ENCODE measurements at regions not wholly inside any gene's neighbourhood (a gene's known extent, or its start where the extent isn't known, plus 50 kb on each side); places are given as distances from the start of the nearest gene placed in this dataset.

DNA sequence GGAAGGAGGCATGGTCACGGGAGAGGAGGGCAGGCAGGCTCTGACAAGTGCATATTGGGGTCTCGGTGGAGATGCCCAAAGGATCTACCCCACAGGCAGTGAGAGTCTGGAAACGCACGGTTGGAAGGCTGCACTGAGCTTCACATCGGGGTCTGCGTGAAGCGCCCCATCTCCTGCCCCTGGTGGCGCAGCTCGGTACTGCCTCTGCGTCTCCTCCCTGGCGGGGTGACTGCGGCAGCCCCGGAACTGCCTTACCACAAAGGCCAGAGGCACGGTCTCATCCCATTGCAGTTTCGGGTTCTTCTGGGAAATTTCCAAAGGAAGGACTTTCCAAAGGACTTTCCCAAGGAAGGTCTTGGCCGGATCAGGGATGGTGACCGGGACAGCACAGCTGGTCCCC, 69.2 kb upstream of the AJAP1 start:
- WGBS (ENCODE audit: insufficient coverage, low coverage, low lambda C conversion rate, missing lambda C conversion rate): 15% methylated on average over 8 of the region's 17 CpGs
- TF ChIP-seq, protein P1, sequence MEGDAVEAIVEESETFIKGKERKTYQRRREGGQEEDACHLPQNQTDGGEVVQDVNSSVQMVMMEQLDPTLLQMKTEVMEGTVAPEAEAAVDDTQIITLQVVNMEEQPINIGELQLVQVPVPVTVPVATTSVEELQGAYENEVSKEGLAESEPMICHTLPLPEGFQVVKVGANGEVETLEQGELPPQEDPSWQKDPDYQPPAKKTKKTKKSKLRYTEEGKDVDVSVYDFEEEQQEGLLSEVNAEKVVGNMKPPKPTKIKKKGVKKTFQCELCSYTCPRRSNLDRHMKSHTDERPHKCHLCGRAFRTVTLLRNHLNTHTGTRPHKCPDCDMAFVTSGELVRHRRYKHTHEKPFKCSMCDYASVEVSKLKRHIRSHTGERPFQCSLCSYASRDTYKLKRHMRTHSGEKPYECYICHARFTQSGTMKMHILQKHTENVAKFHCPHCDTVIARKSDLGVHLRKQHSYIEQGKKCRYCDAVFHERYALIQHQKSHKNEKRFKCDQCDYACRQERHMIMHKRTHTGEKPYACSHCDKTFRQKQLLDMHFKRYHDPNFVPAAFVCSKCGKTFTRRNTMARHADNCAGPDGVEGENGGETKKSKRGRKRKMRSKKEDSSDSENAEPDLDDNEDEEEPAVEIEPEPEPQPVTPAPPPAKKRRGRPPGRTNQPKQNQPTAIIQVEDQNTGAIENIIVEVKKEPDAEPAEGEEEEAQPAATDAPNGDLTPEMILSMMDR (IDR thresholded peaks at IDR 0.05): peak; percentile 21 to 53 (median 46)
- TF ChIP-seq POLR2A (IDR thresholded peaks at IDR 0.05): no peak
- no peaks in the 10 kb centered on the region for H3K4me1 ChIP-seq
- peaks cover 0 to 13% of the 10 kb centered on the region in 2 donors for H3K27me3 ChIP-seq
- intact Hi-C loops (cut with DNase I): no loop called here
- DNase-seq: no peak
- no peak overlapping the region for H3K27ac ChIP-seq
- H3K36me3 ChIP-seq: no peaks in the 10 kb centered on the region
- ATAC-seq: peak in 2 of 4 donors; percentile 33 to 47
- no peak overlapping the region for H3K4me3 ChIP-seq
- no peaks in the 10 kb centered on the region for H3K9me3 ChIP-seq

DNA sequence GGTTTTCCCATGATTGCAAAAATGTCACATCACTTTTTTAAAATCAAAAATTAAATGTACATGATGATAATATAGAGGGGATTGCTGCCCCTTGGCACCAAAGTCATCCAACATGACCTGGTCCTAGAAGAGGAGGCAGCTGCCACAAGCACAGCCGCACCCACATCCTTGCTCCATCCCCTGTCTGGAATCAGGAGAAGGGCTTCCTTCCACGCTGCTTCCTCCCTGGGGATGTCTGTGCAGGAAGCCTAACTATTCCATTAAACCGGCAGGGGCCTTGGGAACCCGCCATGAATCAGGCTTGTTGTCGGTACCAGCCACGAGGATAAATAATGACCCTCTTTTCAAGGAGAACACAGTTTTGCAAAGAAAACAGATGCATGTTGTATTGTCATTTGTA, 68.7 kb upstream of the AJAP1 start:
- peaks cover 0 to 13% of the 10 kb centered on the region in 2 donors for H3K27me3 ChIP-seq
- H3K27ac ChIP-seq: no peak overlapping the region
- 31% methylated on average over 3 of the region's 6 CpGs for WGBS (ENCODE audit: insufficient coverage, low coverage, low lambda C conversion rate, missing lambda C conversion rate)
- TF ChIP-seq, protein P1 (IDR thresholded peaks at IDR 0.05): no peak
- no peak for TF ChIP-seq POLR2A (IDR thresholded peaks at IDR 0.05)
- H3K36me3 ChIP-seq: no peaks in the 10 kb centered on the region
- no peaks in the 10 kb centered on the region for H3K9me3 ChIP-seq
- no peaks in the 10 kb centered on the region for H3K4me1 ChIP-seq
- intact Hi-C loops (cut with DNase I): no loop called here
- ATAC-seq (no peak), DNase-seq (no peak)
- no peak overlapping the region for H3K4me3 ChIP-seq

DNA sequence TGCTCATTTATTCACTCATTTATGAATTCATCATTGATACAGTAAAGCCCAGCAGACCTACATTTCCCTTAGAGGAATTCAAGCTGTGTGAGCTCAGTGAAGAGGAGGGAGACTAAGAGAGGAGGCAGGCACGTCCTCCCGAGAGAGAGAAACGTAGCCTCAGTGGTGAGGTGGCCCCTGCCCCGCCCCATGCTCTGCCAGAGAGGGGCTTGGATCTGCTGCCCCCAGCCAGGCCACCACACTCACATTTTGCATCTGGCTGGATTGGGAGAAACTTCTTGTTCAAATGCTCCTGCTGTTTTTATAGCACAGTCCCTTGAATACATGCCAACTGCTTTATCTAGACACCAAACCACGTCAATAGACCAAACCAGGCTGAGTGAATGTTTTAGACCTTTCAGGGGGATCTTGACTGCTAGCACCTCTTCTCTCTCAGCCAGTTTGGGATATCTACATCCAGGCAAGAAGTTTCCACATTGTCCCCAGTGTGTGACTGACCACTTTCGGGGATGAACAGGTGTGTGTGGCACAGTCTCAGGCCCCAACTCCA, 67.7 kb upstream of the AJAP1 start:
- H3K27ac ChIP-seq: no peak overlapping the region
- DNase-seq (no peak), ATAC-seq (no peak)
- TF ChIP-seq POLR2A (IDR thresholded peaks at IDR 0.05): no peak
- TF ChIP-seq, protein P1 (IDR thresholded peaks at IDR 0.05): no peak
- 7% methylated on average over 2 of the region's 6 CpGs for WGBS (ENCODE audit: insufficient coverage, low coverage, low lambda C conversion rate, missing lambda C conversion rate)
- no peaks in the 10 kb centered on the region for H3K36me3 ChIP-seq
- H3K4me3 ChIP-seq: no peak overlapping the region
- H3K4me1 ChIP-seq: no peaks in the 10 kb centered on the region
- intact Hi-C loops (cut with DNase I): no loop called here
- peaks cover 0 to 13% of the 10 kb centered on the region in 2 donors for H3K27me3 ChIP-seq
- H3K9me3 ChIP-seq: no peaks in the 10 kb centered on the region

DNA sequence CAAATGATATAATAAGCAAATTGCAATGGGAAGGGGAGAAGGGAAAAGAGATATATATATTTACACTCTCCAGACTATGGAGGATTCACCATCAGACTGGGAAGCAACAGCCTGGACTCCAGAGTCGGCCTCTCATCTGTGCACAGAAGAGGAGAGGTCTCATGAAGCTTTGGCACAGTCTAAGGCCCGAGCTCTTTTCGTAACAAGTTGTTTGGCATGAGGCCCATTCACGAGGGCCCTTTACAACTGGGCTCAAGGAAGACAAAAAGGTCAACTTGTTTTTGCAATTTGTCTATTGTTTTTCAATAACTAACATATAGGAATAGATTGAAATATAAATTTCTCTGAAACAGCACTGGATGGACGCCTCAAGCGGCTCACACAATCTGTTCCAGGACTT, 66.7 kb upstream of the AJAP1 start:
- no peaks in the 10 kb centered on the region for H3K9me3 ChIP-seq
- no peak overlapping the region for H3K4me3 ChIP-seq
- H3K4me1 ChIP-seq: no peaks in the 10 kb centered on the region
- H3K27me3 ChIP-seq: peaks cover 0 to 13% of the 10 kb centered on the region in 2 donors
- no peak overlapping the region for H3K27ac ChIP-seq
- DNase-seq (no peak), ATAC-seq (no peak)
- H3K36me3 ChIP-seq: no peaks in the 10 kb centered on the region
- intact Hi-C loops (cut with DNase I): no loop called here
- 50% methylated on average over 6 of the region's 6 CpGs for WGBS (ENCODE audit: insufficient coverage, low coverage, low lambda C conversion rate, missing lambda C conversion rate)
- no peak for TF ChIP-seq POLR2A (IDR thresholded peaks at IDR 0.05)
- TF ChIP-seq, protein P1 (IDR thresholded peaks at IDR 0.05): no peak

DNA sequence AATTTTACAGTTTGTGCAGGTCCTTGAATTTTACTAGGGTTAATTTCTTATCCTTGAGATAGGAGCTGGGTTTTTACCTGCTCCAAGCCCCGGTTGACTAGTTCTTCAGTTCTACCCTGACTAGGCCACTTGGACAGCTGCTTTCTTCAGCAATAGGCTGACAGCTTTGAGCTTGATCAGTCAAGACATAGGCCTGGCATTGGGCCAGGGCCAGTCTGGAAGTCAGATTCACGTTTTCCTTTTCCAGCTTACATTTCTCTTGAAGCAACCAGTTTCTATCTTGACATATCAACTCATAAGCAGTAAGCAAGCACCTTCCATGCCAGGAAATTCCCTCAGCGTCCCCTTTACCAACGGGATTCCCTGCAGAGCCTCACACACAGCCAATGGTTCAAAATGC, 63.7 kb upstream of the AJAP1 start:
- H3K4me3 ChIP-seq: no peak overlapping the region
- TF ChIP-seq, protein P1 (IDR thresholded peaks at IDR 0.05): no peak
- TF ChIP-seq POLR2A (IDR thresholded peaks at IDR 0.05): no peak
- H3K27me3 ChIP-seq: peaks cover 0 to 3% of the 10 kb centered on the region in 2 donors
- H3K4me1 ChIP-seq: no peaks in the 10 kb centered on the region
- no peaks in the 10 kb centered on the region for H3K9me3 ChIP-seq
- ATAC-seq (no peak), DNase-seq (no peak)
- no peaks in the 10 kb centered on the region for H3K36me3 ChIP-seq
- no peak overlapping the region for H3K27ac ChIP-seq
- 52% methylated on average over 4 of the region's 4 CpGs for WGBS (ENCODE audit: insufficient coverage, low coverage, low lambda C conversion rate, missing lambda C conversion rate)
- intact Hi-C loops (cut with DNase I): no loop called here

Measured in right lobe of liver (tissue), 6 donors.